Lung (tissue), 11 donors: ENCODE measurements at regions not wholly inside any gene's neighbourhood (a gene's known extent, or its start where the extent isn't known, plus 50 kb on each side); places are given as distances from the start of the nearest gene placed in this dataset.
"Not testable (repeated sequence)": the region's sequence is repeated elsewhere in the genome, so short reads cannot be mapped to it uniquely, and the experiment has no call there.

Source experiments
- ATAC-seq: fragments of 200-7000 bp; cut with Tn5 transposase; one replicate; pipeline ENCODE4 v1.9.1; 2020; ENCODE audit warnings: moderate number of reproducible peaks; ENCODE audit not compliant: insufficient read depth, low FRiP score
- DNase-seq, 3 donors: peaks; one replicate each; pipeline ENCODE4 v3.0.0-alpha.2; 2013 to 2017
- H3K27ac ChIP-seq, 2 donors: one replicate each; pipeline ENCODE4 v1.5.1; 2013; ENCODE audit warnings: mild to moderate bottlenecking in 2 of 2, moderate library complexity in 2 of 2, control low read depth in 1 of 2, inconsistent platforms in 1 of 2, low read depth in 1 of 2, low read length in 1 of 2
- H3K27me3 ChIP-seq, 3 donors: one replicate each; pipeline ENCODE4 v1.5.1; 2013; ENCODE audit warnings: low read length in 2 of 3; ENCODE audit not compliant: control insufficient read depth in 3 of 3, insufficient read depth in 3 of 3
- H3K36me3 ChIP-seq, 4 donors: one replicate each; pipeline ENCODE4 v1.5.1; 2013; ENCODE audit warnings: low read length in 4 of 4, mild to moderate bottlenecking in 1 of 4, moderate library complexity in 1 of 4; ENCODE audit not compliant: control insufficient read depth in 4 of 4, insufficient read depth in 4 of 4
- H3K4me1 ChIP-seq, 5 donors: one replicate each; pipeline ENCODE4 v1.5.1; 2013; ENCODE audit warnings: low read length in 5 of 5, mild to moderate bottlenecking in 2 of 5, moderate library complexity in 1 of 5; ENCODE audit not compliant: control insufficient read depth in 5 of 5, insufficient read depth in 5 of 5
- H3K4me3 ChIP-seq: one replicate; pipeline ENCODE4 v1.5.1; 2013; ENCODE audit warnings: mild to moderate bottlenecking, control low read depth, moderate library complexity
- H3K9ac ChIP-seq, 2 donors: one replicate each; pipeline ENCODE4 v1.5.1; 2013; ENCODE audit warnings: low read length in 2 of 2, control low read depth in 1 of 2; ENCODE audit not compliant: insufficient read depth in 1 of 2
- H3K9me3 ChIP-seq, 4 donors: one replicate each; pipeline ENCODE4 v1.5.1; 2013; ENCODE audit warnings: low read length in 3 of 4, mild to moderate bottlenecking in 1 of 4, moderate library complexity in 1 of 4; ENCODE audit not compliant: control insufficient read depth in 4 of 4, insufficient read depth in 3 of 4
- WGBS, 2 donors: extraction: QIAGEN DNeasy Blood & Tissue Kit; methylation state at CpG; one replicate each; pipeline ENCODE4 v1.1.7; 2013; 5-methylcytosine and 5-hydroxymethylcytosine counted together
- TF ChIP-seq, protein P1 (sequence below): IDR thresholded peaks from 2 replicates; pipeline ENCODE4 v1.5.1; 2012; ENCODE audit warnings: mild to moderate bottlenecking; ENCODE audit errors: control extremely low read depth, extremely low read depth
- donor health status: control.
- donor health status: control.
- donor health status: Bipolar disorder and iron deficiency.
- donor health status: healthy.
- donor health status: DM: yes; HTN: yes; CAD: no.

DNA sequence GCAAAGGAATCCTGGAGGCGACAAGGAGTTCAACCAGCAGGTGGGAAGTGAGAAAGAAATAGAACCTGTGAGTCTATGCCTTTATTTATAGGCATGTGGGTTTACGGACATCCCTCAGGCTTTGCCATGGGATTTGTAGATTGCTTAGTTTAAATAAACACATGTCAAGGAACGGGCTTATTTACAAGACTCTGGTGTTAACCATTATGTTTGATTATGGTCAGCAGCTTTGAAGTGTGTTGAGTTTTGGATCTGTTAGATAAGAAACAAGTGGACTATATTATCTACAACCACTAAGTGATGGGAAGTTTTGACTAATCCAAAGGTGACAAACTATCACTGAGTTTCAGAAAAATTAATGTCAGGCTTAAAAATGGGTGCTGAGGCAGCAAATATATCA, 143.2 kb downstream of the SLITRK5 start:
- Histone ChIP-seq H3K9ac (no peak overlapping the region), H3K4me1 (peaks cover 0 to 6% (median 0%) of the 10 kb centered on the region in 5 donors), H3K27me3 (no peaks in the 10 kb centered on the region), H3K4me3 (no peak overlapping the region), H3K9me3 (peaks cover 0 to 6% (median 0%) of the 10 kb centered on the region in 4 donors), H3K27ac (no peak overlapping the region), H3K36me3 (no peaks in the 10 kb centered on the region)
- TF ChIP-seq, protein P1, sequence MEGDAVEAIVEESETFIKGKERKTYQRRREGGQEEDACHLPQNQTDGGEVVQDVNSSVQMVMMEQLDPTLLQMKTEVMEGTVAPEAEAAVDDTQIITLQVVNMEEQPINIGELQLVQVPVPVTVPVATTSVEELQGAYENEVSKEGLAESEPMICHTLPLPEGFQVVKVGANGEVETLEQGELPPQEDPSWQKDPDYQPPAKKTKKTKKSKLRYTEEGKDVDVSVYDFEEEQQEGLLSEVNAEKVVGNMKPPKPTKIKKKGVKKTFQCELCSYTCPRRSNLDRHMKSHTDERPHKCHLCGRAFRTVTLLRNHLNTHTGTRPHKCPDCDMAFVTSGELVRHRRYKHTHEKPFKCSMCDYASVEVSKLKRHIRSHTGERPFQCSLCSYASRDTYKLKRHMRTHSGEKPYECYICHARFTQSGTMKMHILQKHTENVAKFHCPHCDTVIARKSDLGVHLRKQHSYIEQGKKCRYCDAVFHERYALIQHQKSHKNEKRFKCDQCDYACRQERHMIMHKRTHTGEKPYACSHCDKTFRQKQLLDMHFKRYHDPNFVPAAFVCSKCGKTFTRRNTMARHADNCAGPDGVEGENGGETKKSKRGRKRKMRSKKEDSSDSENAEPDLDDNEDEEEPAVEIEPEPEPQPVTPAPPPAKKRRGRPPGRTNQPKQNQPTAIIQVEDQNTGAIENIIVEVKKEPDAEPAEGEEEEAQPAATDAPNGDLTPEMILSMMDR = no peak
- WGBS, 2 donors = 57 to 60% methylated on average over 3 of the region's 3 CpGs
- DNase-seq (no peak), ATAC-seq (no peak)

DNA sequence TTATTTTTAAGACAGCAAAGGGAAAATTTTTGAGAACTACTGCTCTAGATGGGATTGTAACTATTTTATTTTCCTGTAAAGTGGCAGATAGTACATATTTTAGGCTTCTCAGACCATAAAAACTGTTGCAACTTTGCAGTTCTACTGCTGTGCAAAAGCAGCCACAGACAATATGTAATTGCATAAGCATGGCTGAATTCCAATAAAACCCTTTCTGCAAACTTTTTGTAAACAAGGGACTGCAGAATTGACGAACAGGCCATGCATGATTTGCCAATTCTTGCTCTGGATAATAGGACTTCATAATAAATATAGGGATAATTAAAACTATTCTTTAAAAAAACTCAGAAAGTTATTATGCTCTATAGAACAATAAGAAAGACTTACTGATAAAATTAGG, 149.1 kb downstream of the SLITRK5 start:
- Histone ChIP-seq H3K9ac (no peak overlapping the region), H3K4me3 (no peak overlapping the region), H3K4me1 (peaks cover 0 to 18% (median 0%) of the 10 kb centered on the region in 5 donors), H3K27ac (no peak overlapping the region), H3K9me3 (no peaks in the 10 kb centered on the region), H3K36me3 (no peaks in the 10 kb centered on the region), H3K27me3 (no peaks in the 10 kb centered on the region)
- no peak for ATAC-seq
- peak; percentile 24 to 91 (median 82) for DNase-seq
- TF ChIP-seq, protein P1 = no peak
- 20 to 50% methylated on average over 1 of the region's 1 CpG for whole genome bisulfite sequencing, 2 donors

DNA sequence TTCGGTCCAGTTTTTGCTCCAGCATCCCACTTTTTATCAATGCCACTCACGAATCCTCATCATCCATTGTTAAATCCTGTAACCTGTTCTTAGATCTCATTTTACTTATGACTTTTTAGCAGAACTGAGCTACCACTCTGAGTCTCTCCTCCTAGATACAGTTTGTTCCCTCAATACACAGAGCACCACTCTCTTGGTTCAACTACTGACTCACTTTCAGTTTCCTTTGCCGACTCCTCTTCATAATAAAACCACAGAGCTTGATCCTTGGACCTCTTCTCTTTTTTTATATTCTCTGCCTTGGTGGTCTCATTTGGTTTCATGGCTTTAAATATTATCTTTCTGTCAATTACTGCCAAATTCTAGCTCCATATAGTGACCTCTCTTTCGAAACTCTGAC, 150.3 kb downstream of the SLITRK5 start:
- Histone ChIP-seq H3K9me3 (no peaks in the 10 kb centered on the region), H3K4me1 (peaks cover 0 to 18% (median 0%) of the 10 kb centered on the region in 5 donors), H3K36me3 (no peaks in the 10 kb centered on the region), H3K27me3 (no peaks in the 10 kb centered on the region), H3K9ac (no peak overlapping the region), H3K4me3 (no peak overlapping the region), H3K27ac (no peak overlapping the region)
- DNase-seq (peak in 1 of 3 donors; percentile 4), ATAC-seq (no peak)
- WGBS, 2 donors = 84 to 89% methylated on average over 4 of the region's 4 CpGs
- TF ChIP-seq, protein P1 = no peak

DNA sequence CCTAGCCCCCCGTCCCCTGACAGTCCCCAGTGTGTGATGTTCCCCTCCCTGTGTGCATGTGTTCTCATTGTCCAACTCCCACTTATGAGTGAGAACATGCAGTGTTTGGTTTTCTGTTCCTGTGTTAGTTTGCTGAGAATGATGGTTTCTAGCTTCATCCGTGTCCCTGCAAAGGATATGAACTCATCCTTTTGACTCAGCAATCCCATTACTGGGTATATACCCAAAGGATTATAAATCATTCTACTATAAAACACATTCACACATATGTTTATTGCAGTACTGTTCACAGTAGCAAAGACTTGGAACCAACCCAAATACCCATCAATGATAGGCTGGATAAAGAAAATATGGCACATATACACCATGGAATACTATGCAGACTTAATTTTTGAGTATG, 155.1 kb downstream of the SLITRK5 start:
- not testable (repeated sequence) for H3K27ac ChIP-seq, DNase-seq, H3K4me1 ChIP-seq, H3K4me3 ChIP-seq, H3K9ac ChIP-seq, H3K27me3 ChIP-seq, ATAC-seq, H3K36me3 ChIP-seq, H3K9me3 ChIP-seq
- WGBS, 2 donors = 58 to 61% methylated on average over 2 of the region's 2 CpGs
